Activated B cell treated with CpG ODN at 0.5 μM for 24 hours (primary cell): ENCODE measurements at regions not wholly inside any gene's neighbourhood (a gene's known extent, or its start where the extent isn't known, plus 50 kb on each side); places are given as distances from the start of the nearest gene placed in this dataset.
"Not testable (repeated sequence)": the region's sequence is repeated elsewhere in the genome, so short reads cannot be mapped to it uniquely, and the experiment has no call there.

Experiments used
- ATAC-seq: fragments of 200-7000 bp; cut with Tn5 transposase; one replicate; pipeline ENCODE4 v1.10.0; 2021; ENCODE audit warnings: low read depth, mild to moderate bottlenecking, moderate library complexity
- CTCF ChIA-PET: fragments of 350-600 bp; sonication (Branson Sonifier 250); formaldehyde crosslinking; loops from one replicate; lab custom pipeline; 2021; ENCODE audit warnings: antibody characterized with exemption; lab: Charles Lee
- POLR2A ChIA-PET: fragments of 350-600 bp; sonication (Branson Sonifier 250); formaldehyde crosslinking; loops from one replicate; lab custom pipeline; 2021; ENCODE audit warnings: antibody characterized with exemption; lab: Charles Lee
- DNase-seq: peaks from one replicate; pipeline ENCODE4 v3.0.0; 2022
- H3K27ac Mint-ChIP-seq: one replicate; pipeline ENCODE4 v1.8.0; 2020; ENCODE audit warnings: mixed read lengths
- H3K27me3 Mint-ChIP-seq: one replicate; pipeline ENCODE4 v1.8.0; 2021; ENCODE audit warnings: mixed read lengths
- H3K36me3 Mint-ChIP-seq: one replicate; pipeline ENCODE4 v1.8.0; 2021; ENCODE audit warnings: low read depth, mixed read lengths
- H3K4me1 Mint-ChIP-seq: one replicate; pipeline ENCODE4 v1.8.0; 2021; ENCODE audit warnings: mixed read lengths
- H3K4me3 Mint-ChIP-seq: one replicate; pipeline ENCODE4 v1.8.0; 2020; ENCODE audit warnings: mild to moderate bottlenecking, mixed read lengths
- H3K9me3 Mint-ChIP-seq: one replicate; pipeline ENCODE4 v1.8.0; 2020; ENCODE audit warnings: mixed read lengths
- intact Hi-C: fragments of 100-400 bp; cut with micrococcal nuclease; formaldehyde crosslinking; loops from one replicate; pipeline ENCODE4 v1.15.1; 2024
- TF ChIP-seq, protein P1 (sequence below): fragments of 200-600 bp; IDR thresholded peaks from one replicate; pipeline ENCODE4 v1.8.0; 2022; ENCODE audit warnings: antibody characterized with exemption, mild to moderate bottlenecking

DNA sequence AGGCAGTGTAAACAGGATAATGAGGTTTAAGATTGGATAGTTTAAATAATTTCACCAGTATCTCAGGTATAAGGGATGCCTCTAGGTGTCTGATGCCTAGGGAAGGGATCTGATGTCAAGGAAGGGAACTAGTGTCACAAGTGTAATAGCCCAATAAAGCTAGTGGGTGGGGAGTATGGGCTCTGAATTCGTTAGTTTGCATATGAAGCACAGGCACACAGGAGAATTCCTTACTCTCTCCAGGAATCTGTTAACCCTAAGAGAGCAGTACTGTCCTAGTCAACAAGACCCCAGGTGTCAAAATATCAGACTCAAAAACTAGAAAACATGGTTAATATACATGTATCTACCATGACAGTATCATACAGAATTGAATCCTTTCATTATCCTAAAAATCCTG is 352.5 kb upstream of the CYLC2 start:
- Mint-ChIP-seq H3K4me3 (no peak overlapping the region), H3K27me3 (no peaks in the 10 kb centered on the region), H3K27ac (no peak overlapping the region), H3K36me3 (no peaks in the 10 kb centered on the region), H3K4me1 (no peaks in the 10 kb centered on the region), H3K9me3 (no peaks in the 10 kb centered on the region)
- ChIA-PET CTCF (no interaction called here), POLR2A (no interaction called here)
- TF ChIP-seq, protein P1, sequence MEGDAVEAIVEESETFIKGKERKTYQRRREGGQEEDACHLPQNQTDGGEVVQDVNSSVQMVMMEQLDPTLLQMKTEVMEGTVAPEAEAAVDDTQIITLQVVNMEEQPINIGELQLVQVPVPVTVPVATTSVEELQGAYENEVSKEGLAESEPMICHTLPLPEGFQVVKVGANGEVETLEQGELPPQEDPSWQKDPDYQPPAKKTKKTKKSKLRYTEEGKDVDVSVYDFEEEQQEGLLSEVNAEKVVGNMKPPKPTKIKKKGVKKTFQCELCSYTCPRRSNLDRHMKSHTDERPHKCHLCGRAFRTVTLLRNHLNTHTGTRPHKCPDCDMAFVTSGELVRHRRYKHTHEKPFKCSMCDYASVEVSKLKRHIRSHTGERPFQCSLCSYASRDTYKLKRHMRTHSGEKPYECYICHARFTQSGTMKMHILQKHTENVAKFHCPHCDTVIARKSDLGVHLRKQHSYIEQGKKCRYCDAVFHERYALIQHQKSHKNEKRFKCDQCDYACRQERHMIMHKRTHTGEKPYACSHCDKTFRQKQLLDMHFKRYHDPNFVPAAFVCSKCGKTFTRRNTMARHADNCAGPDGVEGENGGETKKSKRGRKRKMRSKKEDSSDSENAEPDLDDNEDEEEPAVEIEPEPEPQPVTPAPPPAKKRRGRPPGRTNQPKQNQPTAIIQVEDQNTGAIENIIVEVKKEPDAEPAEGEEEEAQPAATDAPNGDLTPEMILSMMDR, result no peak
- intact Hi-C loops, result no loop called here
- ATAC-seq (no peak), DNase-seq (no peak)

GRCh38 chr9:102631559-102631958 is 363.6 kb upstream of the CYLC2 start:
- Mint-ChIP-seq H3K9me3 (peaks cover 7% of the 10 kb centered on the region), H3K4me1 (no peaks in the 10 kb centered on the region), H3K27ac (no peak overlapping the region), H3K36me3 (no peaks in the 10 kb centered on the region), H3K4me3 (no peak overlapping the region), H3K27me3 (no peaks in the 10 kb centered on the region)
- TF ChIP-seq, protein P1, result no peak
- ATAC-seq (no peak), DNase-seq (no peak)
- POLR2A ChIA-PET, result no interaction called here
- intact Hi-C loops, result no loop called here
- CTCF ChIA-PET, result no interaction called here

DNA sequence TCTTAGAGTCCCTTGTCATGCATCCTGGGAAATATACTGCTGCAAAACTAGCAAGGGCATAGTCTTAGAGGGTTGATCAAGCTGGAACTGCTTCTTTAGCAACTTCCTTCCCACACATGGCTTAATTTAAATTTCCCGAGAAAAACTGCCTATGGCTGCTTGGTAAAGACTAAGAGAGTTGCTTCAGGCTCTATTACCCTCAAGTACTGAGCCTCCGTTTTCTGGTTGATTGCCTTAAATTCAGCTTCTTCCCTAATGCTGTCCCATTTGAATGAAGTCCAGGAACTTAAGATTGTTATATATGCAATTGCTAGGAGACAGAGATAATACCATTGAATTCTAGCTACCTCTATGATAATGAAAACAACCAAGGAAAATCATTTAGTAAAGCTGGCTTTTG is 385.7 kb upstream of the CYLC2 start:
- DNase-seq (no peak), ATAC-seq (no peak)
- intact Hi-C loops, result no loop called here
- Mint-ChIP-seq H3K27ac (no peak overlapping the region), H3K9me3 (peaks cover 4% of the 10 kb centered on the region), H3K27me3 (no peaks in the 10 kb centered on the region), H3K36me3 (no peaks in the 10 kb centered on the region), H3K4me3 (no peak overlapping the region), H3K4me1 (no peaks in the 10 kb centered on the region)
- POLR2A ChIA-PET, result no interaction called here
- CTCF ChIA-PET, result no interaction called here
- TF ChIP-seq, protein P1, result no peak

GRCh38 chr9:102603198-102604195 is 391.6 kb upstream of the CYLC2 start:
- H3K27ac Mint-ChIP-seq, H3K36me3 Mint-ChIP-seq, H3K4me1 Mint-ChIP-seq, ATAC-seq, POLR2A ChIA-PET, H3K27me3 Mint-ChIP-seq, intact Hi-C loops, CTCF ChIA-PET, DNase-seq, H3K4me3 Mint-ChIP-seq: not testable (repeated sequence)
- peaks cover 12% of the 10 kb centered on the region for H3K9me3 Mint-ChIP-seq

- Mint-ChIP-seq H3K4me1 (no peaks in the 10 kb centered on the region), H3K9me3 (peaks cover 10% of the 10 kb centered on the region), H3K36me3 (no peaks in the 10 kb centered on the region), H3K27me3 (no peaks in the 10 kb centered on the region), H3K27ac (no peak overlapping the region), H3K4me3 (no peak overlapping the region)
- intact Hi-C loops, result no loop called here
- DNase-seq (no peak), ATAC-seq (no peak)
- ChIA-PET CTCF (no interaction called here), POLR2A (no interaction called here)
- TF ChIP-seq, protein P1, result no peak
These were observed 400.9 kb upstream of the CYLC2 start for GRCh38 chr9:102594241-102594640.
